GM12878 (cell line): ENCODE measurements at regions not wholly inside any gene's neighbourhood (a gene's known extent, or its start where the extent isn't known, plus 50 kb on each side); places are given as distances from the start of the nearest gene placed in this dataset.

Experiments used
- ATAC-seq: fragments of 200-7000 bp; cut with Tn5 transposase; 3 replicates; pipeline ENCODE4 v1.9.1; 2020; ENCODE audit warnings: mild to moderate bottlenecking, moderate library complexity
- BruUV-seq: library from RNA; stranded (reverse); fragments of 400-500 nt; replicated peaks from 2 replicates; lab custom pipeline; 2021; lab: Mats Ljungman, UMichigan
- CTCF ChIA-PET: fragments of 300-600 bp; sonication (Branson Sonifier 250); formaldehyde crosslinking; extraction: SDS; loops from one replicate; lab custom pipeline; 2021; ENCODE audit warnings: inconsistent platforms; lab: Yijun Ruan, JAX
- POLR2A ChIA-PET: fragments of 350-600 bp; formaldehyde crosslinking; extraction: SDS; loops from one replicate; lab custom pipeline; 2021; ENCODE audit warnings: inconsistent platforms; lab: Charles Lee
- RAD21 ChIA-PET: fragments of 300-600 bp; sonication (Branson Sonifier 250); formaldehyde crosslinking; loops from one replicate; lab custom pipeline; 2023; ENCODE audit warnings: antibody characterized with exemption; ENCODE audit not compliant: unreplicated experiment; lab: Charles Lee
- SMC1A ChIA-PET: fragments of 300-600 bp; sonication (Branson Sonifier 250); formaldehyde crosslinking; loops from one replicate; lab custom pipeline; 2023; ENCODE audit not compliant: unreplicated experiment, uncharacterized antibody; lab: Charles Lee
- DNase-seq: peaks from one replicate; pipeline ENCODE4 v3.0.0-alpha.2; 2011; ENCODE audit warnings: low read depth, low spot score
- FAIRE-seq: peaks from 3 replicates; lab custom pipeline; 2011; peaks lifted over from hg19 to GRCh38; lab: Jason Lieb, UNC
- H2AFZ ChIP-seq: 2 replicates; pipeline ENCODE4 v1.6.0; 2011; ENCODE audit warnings: low read depth, low read length, control low read depth; ENCODE audit not compliant: control insufficient read depth
- H3K27ac ChIP-seq: 2 replicates; pipeline ENCODE4 v1.5.1; 2011; ENCODE audit warnings: control low read depth; ENCODE audit not compliant: control insufficient read depth, insufficient read depth
- H3K27me3 ChIP-seq, 2 experiments: replicated peaks in 1 of 2; 2 replicates each; pipeline versions ENCODE4 v1.6.0 to v1.6.1; 2011; ENCODE audit warnings: low read length in 1 of 2; ENCODE audit not compliant: control insufficient read depth in 2 of 2, insufficient read depth in 2 of 2
- H3K36me3 ChIP-seq, 2 experiments: 2 replicates each; pipeline ENCODE4 v1.5.1; 2011; ENCODE audit warnings: low read length in 1 of 2; ENCODE audit not compliant: control insufficient read depth in 2 of 2, insufficient read depth in 2 of 2
- H3K4me1 ChIP-seq: 2 replicates; pipeline ENCODE4 v1.6.1; 2011; ENCODE audit warnings: mild to moderate bottlenecking, low read length, moderate library complexity, mixed read lengths; ENCODE audit not compliant: control insufficient read depth, insufficient read depth
- H3K4me2 ChIP-seq: 2 replicates; pipeline ENCODE4 v1.6.0; 2011; ENCODE audit warnings: control low read depth; ENCODE audit not compliant: control insufficient read depth, insufficient read depth
- H3K4me3 ChIP-seq: fragments of 200-600 bp; sonication (generic); 2 replicates; pipeline ENCODE4 v1.5.1; 2016
- H3K79me2 ChIP-seq: 2 replicates; pipeline ENCODE4 v1.6.0; 2011; ENCODE audit warnings: low read length; ENCODE audit not compliant: control insufficient read depth, insufficient read depth
- H3K9ac ChIP-seq: 2 replicates; pipeline ENCODE4 v1.8.0; 2011; ENCODE audit warnings: low read length, control low read depth, mixed read lengths; ENCODE audit not compliant: control insufficient read depth, insufficient read depth
- H3K9me3 ChIP-seq: replicated peaks from 3 replicates; pipeline ENCODE4 v1.5.1; 2011; ENCODE audit warnings: mild to moderate bottlenecking, low read length; ENCODE audit not compliant: control insufficient read depth, insufficient read depth
- H4K20me1 ChIP-seq: 2 replicates; pipeline ENCODE4 v1.6.0; 2011; ENCODE audit not compliant: control insufficient read depth, insufficient read depth
- ETV6 ChIP-seq, 2 experiments: fragments of 450-650 bp in 1 of 2; IDR thresholded peaks in 1 of 2; conservative IDR thresholded peaks in 1 of 2; 2 replicates each; pipeline ENCODE4 v1.6.1; 2014; ENCODE audit warnings: antibody characterized with exemption in 1 of 2, borderline replicate concordance in 1 of 2, low read depth in 1 of 2, mild to moderate bottlenecking in 1 of 2, moderate library complexity in 1 of 2
- NFXL1 ChIP-seq: fragments of 450-650 bp; IDR thresholded peaks from 2 replicates; pipeline ENCODE4 v1.6.1; 2017; ENCODE audit warnings: antibody characterized with exemption, mild to moderate bottlenecking, borderline replicate concordance
- RAD51 ChIP-seq: fragments of 450-650 bp; IDR thresholded peaks from 2 replicates; pipeline ENCODE4 v1.6.1; 2016; ENCODE audit warnings: moderate library complexity, mild to moderate bottlenecking, inconsistent platforms
- WGBS: methylation state at CpG from one replicate; pipeline ENCODE4 v1.1.6; 2016; ENCODE audit warnings: low lambda C conversion rate; ENCODE audit not compliant: insufficient replicate concordance, insufficient coverage; ENCODE audit errors: missing lambda C conversion rate; 5-methylcytosine and 5-hydroxymethylcytosine counted together
- in situ Hi-C: fragments of 300-500 bp; cut with MboI; formaldehyde crosslinking; loops from 9 replicates; pipeline ENCODE4 v1.14.3; 2018; ENCODE audit warnings: mixed read lengths
- intact Hi-C: fragments of 100-400 bp; cut with micrococcal nuclease; formaldehyde crosslinking; loops from one replicate; pipeline ENCODE4 v1.14.2; 2022; ENCODE audit not compliant: unreplicated experiment
- TF ChIP-seq, protein P1 (sequence below): IDR thresholded peaks from 2 replicates; pipeline ENCODE4 v1.6.1; 2012; ENCODE audit warnings: improper control_type of control experiment, low read depth, low read length; ENCODE audit not compliant: insufficient replicate concordance

DNA sequence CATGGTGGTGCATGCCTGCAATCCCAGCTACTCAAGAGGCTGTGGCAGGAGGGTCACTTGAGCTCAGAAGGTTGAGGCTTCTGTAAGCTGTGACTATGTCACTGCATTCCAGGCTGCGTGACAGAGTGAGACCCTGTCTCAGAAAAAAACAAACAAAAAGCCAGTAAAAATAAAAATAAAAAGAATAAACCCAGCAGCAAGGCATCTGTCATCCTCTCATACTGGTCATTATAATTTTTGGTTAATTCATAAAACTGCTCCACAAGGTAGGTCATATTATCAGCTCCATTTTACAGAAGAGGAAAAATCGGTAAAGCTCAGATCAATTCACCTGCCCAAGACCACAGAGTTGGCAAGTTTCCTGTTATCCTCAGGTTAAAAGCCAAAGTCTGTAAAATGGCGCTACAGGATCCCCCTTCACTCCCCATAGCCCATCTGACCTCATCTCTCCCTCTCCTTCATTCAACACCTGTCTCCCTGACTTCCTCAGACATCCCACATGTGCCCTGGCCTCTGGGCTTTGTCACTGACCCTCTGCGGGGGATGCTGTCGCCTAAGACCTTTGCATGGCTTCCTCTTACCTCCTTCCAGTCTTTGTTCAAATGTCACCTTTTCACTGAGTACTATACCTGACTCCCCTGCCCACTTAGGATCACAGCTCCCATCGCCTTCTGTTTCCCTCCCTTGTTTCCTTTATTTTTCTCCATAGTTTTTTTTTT, 213.2 kb upstream of the ZNF217 start:
- BruUV-seq, result no TSS peak
- intact Hi-C loops, result no loop called here
- no peaks in the 10 kb centered on the region for H3K27me3 ChIP-seq
- ChIA-PET RAD21 (no interaction called here), SMC1A (interaction anchor here (1.0 to 1.5 kb wide), 4 partner anchors 9 to 34 kb away, joined by 3 to 7 read pairs (median 4); no protein-coding TSS in a partner anchor), CTCF (interaction anchor here (0.6 kb wide), 1 partner anchor 22 kb away, joined by 3 read pairs; no protein-coding TSS in a partner anchor), POLR2A (interaction anchor here (0.6 to 0.9 kb wide), 3 partner anchors 22 to 77 kb away, joined by 3 to 4 read pairs (median 3); no protein-coding TSS in a partner anchor)
- H3K4me1 ChIP-seq, result no peaks in the 10 kb centered on the region
- WGBS, result 89% methylated on average over 6 of the region's 6 CpGs
- H3K4me2 ChIP-seq, result no peak overlapping the region
- no peaks in the 10 kb centered on the region for H4K20me1 ChIP-seq
- H3K9ac ChIP-seq, result no peak overlapping the region
- ATAC-seq, result no peak
- no peaks in the 10 kb centered on the region for H3K79me2 ChIP-seq
- H3K36me3 ChIP-seq, result no peaks in the 10 kb centered on the region
- no peak overlapping the region for H3K27ac ChIP-seq
- no peak overlapping the region for H3K4me3 ChIP-seq
- in situ Hi-C loops, result no loop called here
- DNase-seq, result no peak
- H3K9me3 ChIP-seq, result no peaks in the 10 kb centered on the region
- FAIRE-seq, result no peak
- H2AFZ ChIP-seq, result no peak overlapping the region
- TF ChIP-seq, protein P1, sequence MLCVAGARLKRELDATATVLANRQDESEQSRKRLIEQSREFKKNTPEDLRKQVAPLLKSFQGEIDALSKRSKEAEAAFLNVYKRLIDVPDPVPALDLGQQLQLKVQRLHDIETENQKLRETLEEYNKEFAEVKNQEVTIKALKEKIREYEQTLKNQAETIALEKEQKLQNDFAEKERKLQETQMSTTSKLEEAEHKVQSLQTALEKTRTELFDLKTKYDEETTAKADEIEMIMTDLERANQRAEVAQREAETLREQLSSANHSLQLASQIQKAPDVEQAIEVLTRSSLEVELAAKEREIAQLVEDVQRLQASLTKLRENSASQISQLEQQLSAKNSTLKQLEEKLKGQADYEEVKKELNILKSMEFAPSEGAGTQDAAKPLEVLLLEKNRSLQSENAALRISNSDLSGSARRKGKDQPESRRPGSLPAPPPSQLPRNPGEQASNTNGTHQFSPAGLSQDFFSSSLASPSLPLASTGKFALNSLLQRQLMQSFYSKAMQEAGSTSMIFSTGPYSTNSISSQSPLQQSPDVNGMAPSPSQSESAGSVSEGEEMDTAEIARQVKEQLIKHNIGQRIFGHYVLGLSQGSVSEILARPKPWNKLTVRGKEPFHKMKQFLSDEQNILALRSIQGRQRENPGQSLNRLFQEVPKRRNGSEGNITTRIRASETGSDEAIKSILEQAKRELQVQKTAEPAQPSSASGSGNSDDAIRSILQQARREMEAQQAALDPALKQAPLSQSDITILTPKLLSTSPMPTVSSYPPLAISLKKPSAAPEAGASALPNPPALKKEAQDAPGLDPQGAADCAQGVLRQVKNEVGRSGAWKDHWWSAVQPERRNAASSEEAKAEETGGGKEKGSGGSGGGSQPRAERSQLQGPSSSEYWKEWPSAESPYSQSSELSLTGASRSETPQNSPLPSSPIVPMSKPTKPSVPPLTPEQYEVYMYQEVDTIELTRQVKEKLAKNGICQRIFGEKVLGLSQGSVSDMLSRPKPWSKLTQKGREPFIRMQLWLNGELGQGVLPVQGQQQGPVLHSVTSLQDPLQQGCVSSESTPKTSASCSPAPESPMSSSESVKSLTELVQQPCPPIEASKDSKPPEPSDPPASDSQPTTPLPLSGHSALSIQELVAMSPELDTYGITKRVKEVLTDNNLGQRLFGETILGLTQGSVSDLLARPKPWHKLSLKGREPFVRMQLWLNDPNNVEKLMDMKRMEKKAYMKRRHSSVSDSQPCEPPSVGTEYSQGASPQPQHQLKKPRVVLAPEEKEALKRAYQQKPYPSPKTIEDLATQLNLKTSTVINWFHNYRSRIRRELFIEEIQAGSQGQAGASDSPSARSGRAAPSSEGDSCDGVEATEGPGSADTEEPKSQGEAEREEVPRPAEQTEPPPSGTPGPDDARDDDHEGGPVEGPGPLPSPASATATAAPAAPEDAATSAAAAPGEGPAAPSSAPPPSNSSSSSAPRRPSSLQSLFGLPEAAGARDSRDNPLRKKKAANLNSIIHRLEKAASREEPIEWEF, result no peak
- TF ChIP-seq RAD51 (no peak), ETV6 (conservative IDR thresholded peaks at IDR 0.05 in 1 of 2, IDR thresholded peaks at IDR 0.05 in 1 of 2; ENCODE audit: borderline replicate concordance in 1 of 2, low read depth in 1 of 2) (peak in 1 of 2 experiments; percentile 94; a peak in 2 of 4 replicates), NFXL1 (peak; percentile 91)
